NCI-H2227 (cell line): ENCODE measurements at regions not wholly inside any gene's neighbourhood (a gene's known extent, or its start where the extent isn't known, plus 50 kb on each side); places are given as distances from the start of the nearest gene placed in this dataset.
A peak's percentile ranks its signal among the peaks of the same experiment; 100 is the strongest.

Experiments used
- DNase-seq: peaks from one replicate; lab custom pipeline; 2025; ENCODE audit not compliant: unreplicated experiment; lab: John Stamatoyannopoulos, UW

GRCh38 chr18:42392416-42392815 lies 437.4 kb downstream of the PIK3C3 start:
- no peak for DNase-seq

- peak; percentile 3 for DNase-seq
Measured at GRCh38 chr18:42392926-42393325, 437.9 kb downstream of the PIK3C3 start.

- no peak for DNase-seq
Measured at GRCh38 chr18:42394238-42394637, 439.2 kb downstream of the PIK3C3 start.

GRCh38 chr18:42401131-42401673 lies 446.2 kb downstream of the PIK3C3 start:
- no peak for DNase-seq

- DNase-seq, result no peak
Measured at GRCh38 chr18:42404151-42404550, 449.1 kb downstream of the PIK3C3 start.

GRCh38 chr18:42409005-42409404 lies 454.0 kb downstream of the PIK3C3 start:
- DNase-seq, result no peak

- DNase-seq, result no peak
Measured at GRCh38 chr18:42412281-42412680, 457.2 kb downstream of the PIK3C3 start.

- DNase-seq, result no peak
Measured at GRCh38 chr18:42412896-42413295, 457.9 kb downstream of the PIK3C3 start.

GRCh38 chr18:42413870-42414269 lies 458.8 kb downstream of the PIK3C3 start:
- DNase-seq, result no peak

- no peak for DNase-seq
Measured at GRCh38 chr18:42414756-42415454, 459.9 kb downstream of the PIK3C3 start.

GRCh38 chr18:42417189-42417588 lies 462.2 kb downstream of the PIK3C3 start:
- DNase-seq, result no peak

GRCh38 chr18:42418121-42418520 lies 463.1 kb downstream of the PIK3C3 start:
- no peak for DNase-seq

- DNase-seq, result no peak
Measured at GRCh38 chr18:42425025-42425424, 470.0 kb downstream of the PIK3C3 start.

GRCh38 chr18:42426496-42427015 lies 471.5 kb downstream of the PIK3C3 start:
- DNase-seq, result no peak

GRCh38 chr18:42429196-42429595 lies 474.2 kb downstream of the PIK3C3 start:
- no peak for DNase-seq

- DNase-seq, result no peak
Measured at GRCh38 chr18:42436222-42436765, 481.3 kb downstream of the PIK3C3 start.

- no peak for DNase-seq
Measured at GRCh38 chr18:42437001-42437400, 482.0 kb downstream of the PIK3C3 start.

- DNase-seq, result no peak
Measured at GRCh38 chr18:42437646-42438045, 482.6 kb downstream of the PIK3C3 start.

- DNase-seq, result no peak
Measured at GRCh38 chr18:42442656-42443055, 487.6 kb downstream of the PIK3C3 start.

GRCh38 chr18:42444349-42444748 lies 489.3 kb downstream of the PIK3C3 start:
- DNase-seq, result no peak

GRCh38 chr18:42445359-42445758 lies 490.3 kb downstream of the PIK3C3 start:
- no peak for DNase-seq

GRCh38 chr18:42446195-42446594 lies 491.2 kb downstream of the PIK3C3 start:
- no peak for DNase-seq
